Esophagus (tissue), 2 donors: ENCODE measurements at regions not wholly inside any gene's neighbourhood (a gene's known extent, or its start where the extent isn't known, plus 50 kb on each side); places are given as distances from the start of the nearest gene placed in this dataset.

Experiments
- H3K27ac ChIP-seq, 2 donors: one replicate each; pipeline ENCODE4 v1.5.1; 2013; ENCODE audit warnings: low read depth in 2 of 2, mild to moderate bottlenecking in 2 of 2, inconsistent platforms in 1 of 2, low read length in 1 of 2, moderate library complexity in 1 of 2
- H3K27me3 ChIP-seq, 2 donors: one replicate each; pipeline ENCODE4 v1.6.1; 2013; ENCODE audit warnings: low read length in 2 of 2, control low read depth in 1 of 2, mild to moderate bottlenecking in 1 of 2; ENCODE audit not compliant: insufficient read depth in 2 of 2, control insufficient read depth in 1 of 2
- H3K36me3 ChIP-seq, 2 donors: one replicate each; pipeline ENCODE4 v1.6.1; 2013; ENCODE audit warnings: low read length in 1 of 2; ENCODE audit not compliant: control insufficient read depth in 2 of 2, insufficient read depth in 2 of 2
- H3K4me1 ChIP-seq, 2 donors: one replicate each; pipeline ENCODE4 v1.6.1; 2013; ENCODE audit warnings: low read length in 1 of 2; ENCODE audit not compliant: control insufficient read depth in 2 of 2, insufficient read depth in 2 of 2
- H3K4me3 ChIP-seq, 2 donors: one replicate each; pipeline ENCODE4 v1.5.1; 2013; ENCODE audit warnings: low read length in 2 of 2, mild to moderate bottlenecking in 2 of 2, low read depth in 1 of 2, moderate library complexity in 1 of 2
- H3K9me3 ChIP-seq, 2 donors: one replicate each; pipeline ENCODE4 v1.6.1; 2013; ENCODE audit warnings: mild to moderate bottlenecking in 2 of 2, low read depth in 1 of 2, low read length in 1 of 2, moderate library complexity in 1 of 2; ENCODE audit not compliant: control insufficient read depth in 2 of 2, insufficient read depth in 1 of 2
- WGBS, 2 donors: extraction: QIAGEN DNeasy Blood & Tissue Kit; methylation state at CpG; one replicate each; pipeline ENCODE4 v1.1.7; 2013; 5-methylcytosine and 5-hydroxymethylcytosine counted together
- donor health status: healthy with polysubstance abuse.
- donor health status: Bipolar disorder and iron deficiency.

DNA sequence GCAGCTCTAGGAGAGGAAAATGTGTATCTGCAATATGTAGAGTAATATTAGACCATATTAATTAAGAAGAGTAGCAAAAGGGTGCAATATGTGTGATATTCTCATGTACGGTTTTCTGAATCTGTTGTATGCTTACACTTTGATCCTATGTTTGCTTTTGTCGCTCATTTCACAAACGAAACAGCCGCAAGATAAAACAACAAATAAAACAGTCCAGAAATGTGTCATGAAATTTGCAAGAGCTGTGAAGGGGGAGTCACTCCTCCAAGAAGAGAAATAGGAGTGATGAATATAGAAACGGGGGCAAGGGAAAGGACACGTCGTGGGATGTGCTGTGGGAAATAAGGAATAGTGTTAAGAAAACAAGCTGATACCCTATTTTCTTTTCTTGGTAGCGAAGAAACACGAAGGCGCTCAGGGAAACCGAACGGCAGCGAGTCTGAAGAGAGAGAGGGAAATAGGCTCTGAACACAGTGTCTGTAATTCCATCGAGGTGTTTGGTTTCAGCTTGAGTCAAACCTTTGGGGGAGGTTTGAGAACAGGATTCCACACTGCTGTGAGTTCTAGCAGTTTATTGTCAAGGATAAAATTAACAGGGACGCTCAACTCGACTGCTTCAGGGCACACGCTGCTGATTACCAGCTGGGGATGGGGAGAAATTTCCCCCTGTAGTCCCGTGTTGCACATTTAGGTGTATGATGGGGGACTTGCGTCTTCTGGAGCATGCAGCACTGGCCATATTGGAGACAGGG, 595.6 kb upstream of the TENM3 start:
- Histone ChIP-seq H3K4me1 (no peaks in the 10 kb centered on the region), H3K27ac (no peak overlapping the region), H3K27me3 (no peaks in the 10 kb centered on the region), H3K36me3 (no peaks in the 10 kb centered on the region), H3K9me3 (no peaks in the 10 kb centered on the region), H3K4me3 (no peak overlapping the region)
- WGBS, 2 donors, result 56 to 58% methylated on average over 19 of the region's 19 CpGs

DNA sequence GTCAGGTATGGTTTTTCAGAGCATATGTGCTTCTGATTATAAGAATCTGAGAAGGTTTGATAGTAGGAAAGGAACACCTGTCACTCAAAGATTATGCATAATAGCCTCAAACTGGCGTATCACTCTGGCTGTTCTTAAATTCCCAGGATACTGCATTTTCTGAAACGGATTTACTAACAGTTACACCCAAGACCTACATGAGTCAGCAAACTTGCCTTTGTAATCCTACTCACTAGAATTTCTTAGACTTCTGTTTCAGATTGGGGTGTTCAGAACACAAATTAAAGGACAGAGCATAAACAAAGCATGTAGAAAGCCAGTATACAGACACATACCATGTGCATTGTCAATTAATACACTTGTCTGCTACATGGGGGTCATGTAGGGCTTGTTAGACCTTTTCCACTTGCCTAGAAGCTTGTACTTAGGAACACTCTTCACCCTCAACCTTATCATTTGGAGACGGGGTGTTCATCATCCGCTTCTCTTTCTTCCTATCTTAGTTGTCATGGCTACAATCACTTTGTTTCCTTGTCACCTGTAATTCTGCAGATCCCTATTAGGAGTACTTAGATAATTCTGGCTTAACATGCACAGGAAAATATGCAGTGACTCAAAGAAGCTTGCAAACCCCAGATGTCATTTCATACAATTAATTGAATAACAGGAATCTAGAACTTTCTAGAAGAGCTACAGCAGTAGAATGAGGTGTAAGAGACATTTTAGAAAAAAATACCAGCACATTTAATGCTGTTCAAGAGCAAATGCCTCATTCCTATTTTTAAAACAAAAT, 593.0 kb upstream of the TENM3 start:
- Histone ChIP-seq H3K36me3 (no peaks in the 10 kb centered on the region), H3K4me1 (no peaks in the 10 kb centered on the region), H3K27ac (no peak overlapping the region), H3K9me3 (no peaks in the 10 kb centered on the region), H3K27me3 (no peaks in the 10 kb centered on the region), H3K4me3 (no peak overlapping the region)
- WGBS, 2 donors, result 53 to 55% methylated on average over 4 of the region's 4 CpGs

DNA sequence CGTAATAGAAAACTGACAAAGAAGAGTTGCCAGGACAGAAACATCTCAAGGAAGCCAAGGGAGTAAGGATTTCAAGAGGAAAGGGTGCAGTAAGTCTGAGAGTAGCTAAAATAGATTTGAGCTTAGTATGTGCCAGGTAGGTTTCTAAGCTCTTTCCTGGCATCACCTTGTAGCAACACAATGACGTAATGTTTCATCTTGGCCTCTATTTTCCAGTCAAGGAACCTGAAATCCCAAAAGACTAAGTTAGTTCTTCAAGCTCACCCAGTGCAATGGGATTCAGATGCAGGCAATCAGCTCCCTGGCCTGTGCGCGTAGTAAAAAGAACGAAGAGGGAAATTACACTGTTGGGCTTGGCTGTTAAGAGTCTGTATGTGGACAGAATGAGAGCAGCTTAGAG, 586.5 kb upstream of the TENM3 start:
- Histone ChIP-seq H3K4me3 (no peak overlapping the region), H3K27ac (no peak overlapping the region), H3K36me3 (no peaks in the 10 kb centered on the region), H3K9me3 (no peaks in the 10 kb centered on the region), H3K27me3 (no peaks in the 10 kb centered on the region), H3K4me1 (no peaks in the 10 kb centered on the region)
- WGBS, 2 donors, result 90 to 91% methylated on average over 5 of the region's 5 CpGs

DNA sequence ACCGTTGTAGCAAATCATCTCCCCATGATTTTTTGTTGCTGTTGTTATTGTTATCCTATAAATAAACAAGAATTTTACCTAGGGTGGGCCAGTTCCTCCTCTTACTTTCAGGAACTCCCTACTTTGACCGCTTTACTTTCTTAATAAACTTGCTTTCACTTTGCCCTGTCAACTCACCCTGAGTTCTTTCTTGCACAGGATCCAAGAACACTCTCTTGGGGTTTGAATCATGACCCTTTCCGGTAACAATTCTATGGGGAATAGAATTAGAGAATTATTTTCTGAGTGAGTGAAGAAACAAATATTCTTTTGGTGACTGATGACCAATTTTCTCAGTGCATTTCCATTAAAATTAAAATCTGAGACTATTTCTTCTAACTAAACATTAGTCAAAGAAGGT, 584.0 kb upstream of the TENM3 start:
- no peaks in the 10 kb centered on the region for H3K27me3 ChIP-seq
- H3K9me3 ChIP-seq, result no peaks in the 10 kb centered on the region
- H3K4me3 ChIP-seq, result no peak overlapping the region
- no peaks in the 10 kb centered on the region for H3K4me1 ChIP-seq
- no peaks in the 10 kb centered on the region for H3K36me3 ChIP-seq
- WGBS, 2 donors, result 63 to 68% methylated on average over 3 of the region's 3 CpGs
- no peak overlapping the region for H3K27ac ChIP-seq

DNA sequence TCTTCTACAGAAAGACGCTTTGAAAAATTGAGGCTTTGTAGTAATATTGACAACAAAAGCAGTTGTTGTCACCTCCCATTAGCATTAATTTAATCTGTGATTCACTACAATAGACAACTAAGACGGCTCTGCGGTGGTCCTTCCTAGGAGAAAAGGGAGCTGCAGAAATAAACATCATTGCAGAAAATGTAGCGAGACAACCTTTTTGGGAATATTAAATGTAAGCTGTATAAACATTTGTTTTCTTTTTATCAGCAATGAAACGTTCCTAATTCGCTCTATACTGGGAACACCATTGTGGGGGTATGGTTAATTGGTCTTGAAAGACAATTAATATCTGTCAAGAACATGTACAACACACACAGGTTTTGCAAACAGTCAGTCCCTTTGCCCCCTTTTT, 583.3 kb upstream of the TENM3 start:
- no peaks in the 10 kb centered on the region for H3K36me3 ChIP-seq
- H3K4me1 ChIP-seq, result no peaks in the 10 kb centered on the region
- H3K27me3 ChIP-seq, result no peaks in the 10 kb centered on the region
- WGBS, 2 donors, result 62 to 65% methylated on average over 6 of the region's 6 CpGs
- no peak overlapping the region for H3K27ac ChIP-seq
- H3K9me3 ChIP-seq, result no peaks in the 10 kb centered on the region
- H3K4me3 ChIP-seq, result no peak overlapping the region

DNA sequence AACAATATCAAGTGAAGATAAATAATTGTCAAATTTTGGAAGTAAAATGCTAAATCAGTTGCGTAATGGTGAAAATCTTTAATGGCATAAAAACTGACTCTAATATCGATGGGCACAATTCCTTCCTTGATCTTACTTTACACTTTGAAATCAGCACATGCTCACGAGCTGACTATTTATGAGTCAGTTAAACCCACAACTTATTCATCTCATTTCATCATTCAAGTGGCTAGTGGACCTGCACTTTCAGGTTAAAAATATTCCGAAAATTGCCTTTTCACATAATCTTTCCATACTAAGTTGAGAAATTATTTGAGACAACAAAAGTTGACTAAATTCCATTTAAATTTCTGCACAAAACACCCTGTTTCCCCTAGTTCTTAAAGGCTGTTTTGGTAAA, 582.1 kb upstream of the TENM3 start:
- Histone ChIP-seq H3K27ac (no peak overlapping the region), H3K36me3 (no peaks in the 10 kb centered on the region), H3K4me1 (no peaks in the 10 kb centered on the region), H3K4me3 (no peak overlapping the region), H3K27me3 (no peaks in the 10 kb centered on the region), H3K9me3 (no peaks in the 10 kb centered on the region)
- 74 to 80% methylated on average over 4 of the region's 4 CpGs for WGBS, 2 donors

DNA sequence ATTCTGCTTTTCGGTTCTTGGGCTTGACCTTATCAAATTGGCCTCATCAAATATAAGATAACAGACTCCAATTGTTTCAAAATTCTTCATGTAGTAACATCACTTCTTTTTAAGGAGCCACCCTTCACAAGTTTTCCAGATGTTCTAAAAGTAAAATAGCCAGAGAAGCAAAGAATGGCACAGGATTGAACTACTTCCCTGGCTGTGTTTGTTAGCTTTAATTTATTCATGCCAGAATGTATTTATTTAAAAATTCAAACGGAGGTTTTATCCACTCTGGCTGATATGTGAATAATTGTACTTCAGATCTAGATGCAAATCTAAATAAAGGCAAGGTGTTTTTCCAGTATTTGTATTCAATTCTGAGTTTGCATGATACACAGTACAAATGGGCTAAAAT, 581.3 kb upstream of the TENM3 start:
- H3K36me3 ChIP-seq, result no peaks in the 10 kb centered on the region
- H3K4me3 ChIP-seq, result no peak overlapping the region
- H3K9me3 ChIP-seq, result no peaks in the 10 kb centered on the region
- H3K4me1 ChIP-seq, result no peaks in the 10 kb centered on the region
- no peak overlapping the region for H3K27ac ChIP-seq
- no peaks in the 10 kb centered on the region for H3K27me3 ChIP-seq
- 29% methylated on average over 2 of the region's 2 CpGs for WGBS, 2 donors

DNA sequence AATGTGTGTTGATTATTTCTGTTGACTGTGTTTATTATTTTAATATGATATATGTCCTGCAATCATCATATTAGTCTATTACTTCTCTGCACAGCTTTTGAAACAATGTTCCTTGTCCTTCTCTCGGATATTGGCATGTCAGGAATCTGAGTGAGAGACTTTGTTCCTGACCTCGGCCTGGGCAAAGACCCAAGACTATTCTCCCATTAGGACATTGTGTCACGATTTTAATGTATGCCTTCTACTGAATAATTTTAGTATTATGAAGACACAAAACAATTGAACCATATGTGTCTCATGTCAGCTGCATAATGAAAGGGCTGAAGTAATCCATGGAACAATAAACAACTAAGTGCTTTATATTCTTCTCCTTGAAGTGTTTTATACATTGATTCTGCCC, 580.8 kb upstream of the TENM3 start:
- 36 to 38% methylated on average over 3 of the region's 3 CpGs for WGBS, 2 donors
- H3K27ac ChIP-seq, result no peak overlapping the region
- H3K4me1 ChIP-seq, result no peaks in the 10 kb centered on the region
- H3K36me3 ChIP-seq, result no peaks in the 10 kb centered on the region
- H3K27me3 ChIP-seq, result no peaks in the 10 kb centered on the region
- no peaks in the 10 kb centered on the region for H3K9me3 ChIP-seq
- H3K4me3 ChIP-seq, result no peak overlapping the region

DNA sequence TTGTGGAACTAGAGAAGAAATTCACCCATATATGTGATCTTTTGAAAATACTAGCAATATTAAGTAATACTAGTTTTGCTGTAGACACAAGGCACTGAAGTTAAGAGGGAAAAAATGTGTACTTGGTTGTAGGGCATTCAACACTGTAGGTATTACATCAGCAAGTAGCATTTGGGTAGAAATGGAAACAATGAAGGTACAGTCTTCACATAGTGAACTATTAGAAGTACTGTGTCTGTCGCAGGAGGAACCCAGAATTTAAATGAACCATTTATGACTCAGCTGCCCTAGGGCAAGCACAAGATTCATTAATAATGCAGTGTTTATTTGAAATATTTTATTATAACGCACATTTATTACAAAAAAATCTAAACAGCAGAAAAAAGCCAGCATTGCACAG, 572.7 kb upstream of the TENM3 start:
- H3K27ac ChIP-seq, result no peak overlapping the region

DNA sequence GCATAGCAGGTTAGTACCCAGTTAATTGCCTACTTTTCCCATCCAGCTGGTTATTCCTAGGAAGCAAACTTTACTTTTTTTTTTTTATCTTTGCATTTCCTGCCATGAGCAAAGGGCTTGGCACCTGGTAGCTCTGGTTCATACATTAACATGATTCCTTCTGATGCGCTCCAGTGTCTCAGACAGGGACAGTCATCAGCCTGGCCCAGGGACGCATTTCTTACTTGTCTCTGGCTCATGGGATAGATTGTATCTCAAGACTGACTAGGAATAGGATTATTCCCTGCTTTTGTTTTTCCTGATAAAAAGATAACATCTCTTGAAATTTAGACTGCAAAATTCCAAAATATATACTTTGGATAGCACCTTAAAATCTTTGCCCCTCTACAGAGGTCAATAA, 571.5 kb upstream of the TENM3 start:
- Histone ChIP-seq H3K36me3 (no peaks in the 10 kb centered on the region), H3K9me3 (no peaks in the 10 kb centered on the region), H3K4me3 (no peak overlapping the region), H3K4me1 (no peaks in the 10 kb centered on the region), H3K27ac (no peak overlapping the region), H3K27me3 (no peaks in the 10 kb centered on the region)
- 67 to 73% methylated on average over 2 of the region's 2 CpGs for WGBS, 2 donors

More for the DNA sequence above, 572.7 kb upstream of the TENM3 start:
- Histone ChIP-seq H3K27me3 (no peaks in the 10 kb centered on the region), H3K9me3 (no peaks in the 10 kb centered on the region), H3K4me1 (no peaks in the 10 kb centered on the region), H3K36me3 (no peaks in the 10 kb centered on the region), H3K4me3 (no peak overlapping the region)
- 38 to 51% methylated on average over 2 of the region's 2 CpGs for WGBS, 2 donors
